ENCODE measurements at regions not wholly inside any gene's neighbourhood (a gene's known extent, or its start where the extent isn't known, plus 50 kb on each side); places are given as distances from the start of the nearest gene placed in this dataset.

DNA sequence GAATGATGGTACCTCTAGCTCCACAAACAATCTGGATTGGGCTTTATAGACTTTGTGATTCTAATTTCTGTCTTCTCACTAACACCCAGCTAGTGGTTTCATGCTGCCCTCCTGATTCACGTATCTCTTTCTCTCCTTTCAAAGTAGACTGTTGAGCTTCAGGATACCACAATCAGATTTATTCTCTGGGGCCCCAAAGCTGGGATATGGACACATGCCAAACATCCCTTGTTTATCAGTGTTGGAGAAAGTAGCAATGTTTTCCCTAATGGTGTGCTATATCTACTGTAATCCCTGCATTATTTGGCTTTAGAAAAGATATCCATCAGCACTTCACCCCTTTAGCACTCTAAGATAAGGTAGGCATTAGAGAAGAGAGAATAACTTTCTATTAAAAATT is 361.0 kb downstream of the FGF10 start:
- H3K4me1 ChIP-seq (ENCODE audit: insufficient read depth, low read length), result no peaks in the 10 kb centered on the region
- TF ChIP-seq, protein P1, sequence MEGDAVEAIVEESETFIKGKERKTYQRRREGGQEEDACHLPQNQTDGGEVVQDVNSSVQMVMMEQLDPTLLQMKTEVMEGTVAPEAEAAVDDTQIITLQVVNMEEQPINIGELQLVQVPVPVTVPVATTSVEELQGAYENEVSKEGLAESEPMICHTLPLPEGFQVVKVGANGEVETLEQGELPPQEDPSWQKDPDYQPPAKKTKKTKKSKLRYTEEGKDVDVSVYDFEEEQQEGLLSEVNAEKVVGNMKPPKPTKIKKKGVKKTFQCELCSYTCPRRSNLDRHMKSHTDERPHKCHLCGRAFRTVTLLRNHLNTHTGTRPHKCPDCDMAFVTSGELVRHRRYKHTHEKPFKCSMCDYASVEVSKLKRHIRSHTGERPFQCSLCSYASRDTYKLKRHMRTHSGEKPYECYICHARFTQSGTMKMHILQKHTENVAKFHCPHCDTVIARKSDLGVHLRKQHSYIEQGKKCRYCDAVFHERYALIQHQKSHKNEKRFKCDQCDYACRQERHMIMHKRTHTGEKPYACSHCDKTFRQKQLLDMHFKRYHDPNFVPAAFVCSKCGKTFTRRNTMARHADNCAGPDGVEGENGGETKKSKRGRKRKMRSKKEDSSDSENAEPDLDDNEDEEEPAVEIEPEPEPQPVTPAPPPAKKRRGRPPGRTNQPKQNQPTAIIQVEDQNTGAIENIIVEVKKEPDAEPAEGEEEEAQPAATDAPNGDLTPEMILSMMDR (IDR thresholded peaks at IDR 0.05; ENCODE audit: extremely low read depth, low read depth, low read length), result no peak

DNA sequence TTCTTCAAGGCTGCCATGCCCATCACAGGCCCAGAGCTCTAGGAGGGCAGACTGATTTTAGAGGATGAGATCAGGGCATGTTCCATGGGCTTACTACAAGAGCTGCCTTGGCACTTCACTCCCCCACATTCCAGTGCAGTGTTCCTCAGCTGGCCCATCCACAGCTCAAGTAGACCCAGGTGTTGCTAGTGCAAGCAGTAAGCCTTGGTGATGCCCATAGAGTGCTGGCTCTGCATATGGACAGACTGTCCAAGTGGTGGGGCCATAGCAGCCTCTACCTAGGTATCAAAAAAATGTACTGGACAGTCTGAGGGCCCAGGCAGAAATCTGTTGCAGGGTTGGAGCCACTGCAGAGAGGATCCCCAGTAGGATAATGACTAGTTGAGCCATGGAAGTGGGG is 366.6 kb downstream of the FGF10 start:
- Histone ChIP-seq H3K4me2 (ENCODE audit: insufficient read depth, low read length) (no peak overlapping the region), H3K4me3 (ENCODE audit: insufficient read depth, low read length) (no peak overlapping the region), H4K20me1 (ENCODE audit: insufficient read depth, low read length) (no peaks in the 10 kb centered on the region), H3K27me3 (ENCODE audit: insufficient read depth, low read length) (no peaks in the 10 kb centered on the region), H3K27ac (ENCODE audit: low read depth, low read length) (no peak overlapping the region), H3K9me3 (ENCODE audit: low read depth, low read length) (no peaks in the 10 kb centered on the region), H3K36me3 (ENCODE audit: insufficient read depth, low read length) (no peaks in the 10 kb centered on the region), H2AFZ (ENCODE audit: low read length) (no peak overlapping the region), H3K79me2 (ENCODE audit: insufficient read depth, low read length) (no peaks in the 10 kb centered on the region), H3K4me1 (ENCODE audit: insufficient read depth, low read length) (no peaks in the 10 kb centered on the region)
- no peak for DNase-seq (ENCODE audit: insufficient read length, low spot score, missing footprints)
- TF ChIP-seq, protein P1 (IDR thresholded peaks at IDR 0.05; ENCODE audit: extremely low read depth, low read depth, low read length), result no peak

More for the DNA sequence above, 361.0 kb downstream of the FGF10 start:
- Histone ChIP-seq H3K27me3 (ENCODE audit: insufficient read depth, low read length) (no peaks in the 10 kb centered on the region), H3K4me3 (ENCODE audit: insufficient read depth, low read length) (no peak overlapping the region), H4K20me1 (ENCODE audit: insufficient read depth, low read length) (no peaks in the 10 kb centered on the region), H3K79me2 (ENCODE audit: insufficient read depth, low read length) (no peaks in the 10 kb centered on the region), H3K4me2 (ENCODE audit: insufficient read depth, low read length) (no peak overlapping the region), H2AFZ (ENCODE audit: low read length) (no peak overlapping the region), H3K27ac (ENCODE audit: low read depth, low read length) (no peak overlapping the region), H3K36me3 (ENCODE audit: insufficient read depth, low read length) (no peaks in the 10 kb centered on the region), H3K9me3 (ENCODE audit: low read depth, low read length) (no peaks in the 10 kb centered on the region)
- DNase-seq (ENCODE audit: insufficient read length, low spot score, missing footprints), result no peak

DNA sequence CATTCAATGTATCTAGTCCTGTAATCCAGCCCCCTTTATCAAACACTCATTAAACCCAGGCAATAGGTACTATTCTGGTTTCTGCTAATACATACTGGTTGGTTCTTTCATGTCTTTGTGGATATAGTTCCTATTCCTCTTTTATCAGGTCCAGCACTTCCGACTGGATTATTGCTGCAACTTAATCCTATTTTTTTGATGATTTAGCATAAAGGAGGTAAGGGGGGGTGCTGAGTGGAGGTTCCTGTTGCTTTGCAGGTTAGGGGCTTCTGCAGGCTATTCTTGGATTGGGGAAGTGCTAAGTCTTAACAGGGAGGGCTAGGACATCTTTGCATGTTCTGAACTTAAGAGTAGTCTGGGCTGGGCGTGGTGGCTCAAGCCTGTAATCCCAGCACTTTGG is 377.7 kb downstream of the FGF10 start:
- no peaks in the 10 kb centered on the region for H3K4me1 ChIP-seq (ENCODE audit: insufficient read depth, low read length)
- H4K20me1 ChIP-seq (ENCODE audit: insufficient read depth, low read length), result no peaks in the 10 kb centered on the region
- H3K36me3 ChIP-seq (ENCODE audit: insufficient read depth, low read length), result no peaks in the 10 kb centered on the region
- H3K27ac ChIP-seq (ENCODE audit: low read depth, low read length), result no peak overlapping the region
- DNase-seq (ENCODE audit: insufficient read length, low spot score, missing footprints), result no peak
- H3K4me3 ChIP-seq (ENCODE audit: insufficient read depth, low read length), result no peak overlapping the region
- no peak overlapping the region for H2AFZ ChIP-seq (ENCODE audit: low read length)
- TF ChIP-seq, protein P1 (IDR thresholded peaks at IDR 0.05; ENCODE audit: extremely low read depth, low read depth, low read length), result no peak
- H3K9me3 ChIP-seq (ENCODE audit: low read depth, low read length), result no peaks in the 10 kb centered on the region
- no peaks in the 10 kb centered on the region for H3K27me3 ChIP-seq (ENCODE audit: insufficient read depth, low read length)
- no peaks in the 10 kb centered on the region for H3K79me2 ChIP-seq (ENCODE audit: insufficient read depth, low read length)
- H3K4me2 ChIP-seq (ENCODE audit: insufficient read depth, low read length), result no peak overlapping the region

DNA sequence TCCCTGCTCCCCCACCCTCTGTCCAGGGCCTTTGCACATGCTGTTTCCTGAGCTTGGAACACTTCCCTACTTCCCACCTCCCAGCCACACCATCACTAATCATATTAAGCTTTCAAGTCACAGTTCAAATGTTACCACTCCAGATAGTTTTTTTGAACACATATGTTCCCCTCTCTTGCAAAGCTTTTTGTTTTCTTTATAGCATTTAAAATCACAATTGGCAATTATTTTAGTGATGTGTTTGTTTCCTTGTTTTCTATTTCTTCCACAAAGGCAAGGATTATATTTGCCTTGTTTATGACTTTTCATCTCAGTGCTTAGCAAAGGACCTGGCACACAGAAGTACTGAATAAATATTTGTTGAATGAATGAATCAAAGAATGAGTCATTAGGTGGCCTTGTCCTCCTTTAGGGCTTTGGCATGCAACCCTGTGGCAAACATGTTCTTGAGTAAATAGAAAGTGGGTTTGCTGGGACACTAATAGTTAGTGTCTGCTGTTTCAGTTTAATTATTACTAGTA is 386.8 kb downstream of the FGF10 start:
- H3K27me3 ChIP-seq (ENCODE audit: insufficient read depth, low read length), result no peaks in the 10 kb centered on the region
- no peak overlapping the region for H3K4me3 ChIP-seq (ENCODE audit: insufficient read depth, low read length)
- H3K36me3 ChIP-seq (ENCODE audit: insufficient read depth, low read length), result no peaks in the 10 kb centered on the region
- H4K20me1 ChIP-seq (ENCODE audit: insufficient read depth, low read length), result no peaks in the 10 kb centered on the region
- H3K79me2 ChIP-seq (ENCODE audit: insufficient read depth, low read length), result no peaks in the 10 kb centered on the region
- H3K4me2 ChIP-seq (ENCODE audit: insufficient read depth, low read length), result no peak overlapping the region
- H3K4me1 ChIP-seq (ENCODE audit: insufficient read depth, low read length), result no peaks in the 10 kb centered on the region
- DNase-seq (ENCODE audit: insufficient read length, low spot score, missing footprints), result no peak
- H3K27ac ChIP-seq (ENCODE audit: low read depth, low read length), result no peak overlapping the region
- H2AFZ ChIP-seq (ENCODE audit: low read length), result no peak overlapping the region
- TF ChIP-seq, protein P1 (IDR thresholded peaks at IDR 0.05; ENCODE audit: extremely low read depth, low read depth, low read length), result no peak
- no peaks in the 10 kb centered on the region for H3K9me3 ChIP-seq (ENCODE audit: low read depth, low read length)
